C1 segment of cervical spinal cord (tissue), 14 donors: ENCODE measurements at regions not wholly inside any gene's neighbourhood (a gene's known extent, or its start where the extent isn't known, plus 50 kb on each side); places are given as distances from the start of the nearest gene placed in this dataset.
"Not testable (repeated sequence)": the region's sequence is repeated elsewhere in the genome, so short reads cannot be mapped to it uniquely, and the experiment has no call there.

Source experiments
- DNase-seq, 14 donors: peaks; one replicate each; lab custom pipeline; 2025; lab: John Stamatoyannopoulos, UW

DNA sequence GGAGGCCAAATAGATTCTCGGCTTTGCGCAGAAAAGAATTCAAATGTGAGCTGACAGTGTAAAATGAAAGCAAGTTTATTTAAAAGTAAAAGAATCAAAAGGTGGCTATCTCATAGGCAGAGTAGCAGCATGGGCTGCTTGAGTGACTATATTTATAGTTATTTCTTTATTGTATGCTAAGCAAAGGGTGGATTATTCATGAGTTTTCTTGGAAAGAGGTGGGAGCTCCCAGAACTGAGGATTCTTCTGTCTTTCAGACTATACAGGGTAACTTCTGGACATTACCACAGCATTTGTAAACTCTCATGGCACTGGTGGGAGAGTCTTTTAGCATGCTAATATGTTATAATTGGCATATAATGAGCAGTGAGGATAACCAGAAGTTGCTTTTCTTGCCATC lies 659.9 kb downstream of the RWDD3 start:
- no peak for DNase-seq

- no peak for DNase-seq
These were observed 669.0 kb downstream of the RWDD3 start for GRCh38 chr1:95903060-95903459.

DNA sequence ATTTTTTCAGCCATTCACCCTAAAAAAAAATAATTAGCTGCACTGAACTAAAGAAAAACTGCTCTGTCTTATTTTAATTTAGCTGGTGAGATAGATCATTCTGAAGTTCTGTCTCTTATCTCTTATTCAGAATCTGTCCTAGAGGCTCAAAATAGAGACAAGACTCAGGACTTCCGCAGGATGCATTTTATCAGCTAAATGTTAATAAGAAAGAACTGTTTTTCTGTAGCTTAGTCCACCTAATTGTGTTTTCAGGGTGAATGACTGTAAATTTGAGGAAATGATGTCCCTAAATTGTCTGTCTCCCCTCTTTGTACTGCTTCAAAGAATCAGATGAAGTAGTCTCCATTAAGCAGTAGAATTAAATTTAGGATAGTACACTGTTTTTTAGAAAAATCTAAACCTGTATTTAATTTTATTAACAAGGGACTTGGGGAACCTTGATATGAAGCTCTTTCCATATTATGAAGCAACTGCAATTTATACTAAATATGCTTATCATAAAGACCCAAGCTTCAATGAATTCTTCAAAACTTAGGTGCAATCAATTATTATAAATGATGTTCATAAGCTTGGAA lies 671.9 kb downstream of the RWDD3 start:
- no peak for DNase-seq

DNA sequence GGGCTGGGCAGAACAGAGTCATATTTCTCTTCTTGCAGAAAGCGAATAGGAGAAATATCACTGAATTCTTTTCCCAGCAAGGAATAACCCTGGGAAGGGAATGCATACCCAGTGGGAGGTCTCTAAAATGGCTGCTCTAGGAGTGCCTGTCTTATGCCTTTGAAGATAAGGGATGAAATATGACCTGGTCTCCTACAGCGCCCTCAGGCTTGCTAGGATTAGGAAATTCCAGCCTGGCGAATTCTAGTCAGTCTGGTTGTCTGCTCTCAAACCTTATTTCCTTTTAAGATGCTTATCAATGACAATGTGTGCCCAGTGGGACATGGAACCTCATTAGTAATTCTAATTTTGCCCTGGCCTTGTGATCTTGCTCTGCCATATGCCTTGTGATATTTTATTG lies 677.7 kb downstream of the RWDD3 start:
- not testable (repeated sequence) for DNase-seq

DNA sequence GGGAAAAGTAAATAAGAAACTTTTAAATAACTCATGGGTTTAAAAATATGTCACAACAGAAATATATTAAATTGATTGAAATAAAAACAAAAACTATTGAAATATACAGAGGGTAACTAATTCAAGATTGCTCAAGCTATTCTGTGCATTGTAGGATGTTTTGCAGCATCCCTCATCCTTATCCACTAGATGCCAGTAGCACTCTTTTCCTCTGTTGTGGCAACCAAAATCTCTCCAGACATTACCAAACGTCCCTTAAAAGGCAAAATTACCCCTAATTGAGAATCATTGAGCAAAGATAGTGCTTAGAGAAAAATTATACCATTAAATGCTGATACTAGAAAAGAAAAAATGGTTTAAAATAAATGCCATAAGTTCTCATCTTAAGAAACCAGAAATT lies 682.6 kb downstream of the RWDD3 start:
- no peak for DNase-seq

- DNase-seq, result no peak
These were observed 690.7 kb downstream of the RWDD3 start for GRCh38 chr1:95924684-95925083.

GRCh38 chr1:95926331-95926730 lies 692.3 kb downstream of the RWDD3 start:
- no peak for DNase-seq

DNA sequence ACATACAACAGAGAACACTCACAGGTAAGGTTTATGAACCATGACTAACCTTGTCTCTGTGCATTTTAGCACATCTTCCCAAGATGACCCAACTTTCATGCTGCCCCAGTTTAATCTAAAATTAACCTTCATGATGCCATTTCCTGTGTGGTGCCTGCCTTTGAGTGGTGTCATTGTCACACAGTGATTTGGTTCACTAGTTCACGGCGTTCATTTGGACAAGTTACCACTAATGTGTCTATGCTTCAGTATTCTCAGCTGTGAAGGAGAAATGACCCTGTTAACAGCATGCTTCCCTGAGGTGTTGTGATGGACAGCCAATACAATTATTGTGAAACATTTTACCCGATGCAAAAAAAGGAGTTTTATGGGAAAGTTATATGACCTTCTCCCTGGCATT lies 693.1 kb downstream of the RWDD3 start:
- no peak for DNase-seq

DNA sequence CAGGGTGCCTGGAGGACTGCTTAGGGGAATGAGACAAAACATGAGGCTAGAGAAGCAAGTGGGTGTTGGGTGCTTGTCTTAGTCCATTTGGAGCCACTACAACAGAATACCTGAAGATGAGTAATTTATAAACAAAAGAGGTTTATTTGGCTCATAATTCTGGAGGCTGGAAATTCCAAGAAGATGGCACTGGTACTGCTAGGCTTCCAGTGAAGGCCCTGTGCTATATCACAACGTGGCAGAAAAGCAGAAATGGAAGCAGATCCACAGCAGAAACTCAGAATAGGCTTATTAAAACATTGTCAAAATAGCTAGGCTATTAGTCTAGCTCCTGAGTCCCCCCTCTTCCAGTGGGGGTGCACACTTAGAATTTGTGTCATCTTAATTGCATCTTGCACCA lies 701.7 kb downstream of the RWDD3 start:
- no peak for DNase-seq

GRCh38 chr1:95941121-95941798 lies 707.2 kb downstream of the RWDD3 start:
- DNase-seq, result no peak

DNA sequence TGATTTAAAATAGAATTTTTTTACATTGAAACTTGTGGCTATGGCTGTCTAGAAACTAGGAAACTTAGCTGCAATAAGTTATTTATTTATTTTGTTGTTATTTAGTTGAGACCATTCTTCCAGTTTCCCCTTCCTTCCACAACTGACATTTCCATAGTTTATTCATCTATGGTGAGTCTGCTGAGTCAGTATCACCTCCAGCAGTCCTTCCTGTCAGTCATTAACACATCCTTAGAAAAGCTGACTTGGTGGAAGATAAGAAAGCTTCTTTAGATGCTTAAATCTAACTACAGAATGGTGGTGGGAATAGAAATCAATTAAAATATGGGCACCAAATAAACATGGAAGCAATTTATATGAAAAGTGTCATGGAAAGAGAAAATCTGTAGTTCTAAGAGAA lies 714.0 kb downstream of the RWDD3 start:
- no peak for DNase-seq

- no peak for DNase-seq
These were observed 717.5 kb downstream of the RWDD3 start for GRCh38 chr1:95951371-95952102.

- no peak for DNase-seq
These were observed 719.0 kb downstream of the RWDD3 start for GRCh38 chr1:95953015-95953414.

- DNase-seq, result no peak
These were observed 720.6 kb downstream of the RWDD3 start for GRCh38 chr1:95954585-95954984.

- DNase-seq, result no peak
These were observed 722.2 kb downstream of the RWDD3 start for GRCh38 chr1:95956215-95956614.

DNA sequence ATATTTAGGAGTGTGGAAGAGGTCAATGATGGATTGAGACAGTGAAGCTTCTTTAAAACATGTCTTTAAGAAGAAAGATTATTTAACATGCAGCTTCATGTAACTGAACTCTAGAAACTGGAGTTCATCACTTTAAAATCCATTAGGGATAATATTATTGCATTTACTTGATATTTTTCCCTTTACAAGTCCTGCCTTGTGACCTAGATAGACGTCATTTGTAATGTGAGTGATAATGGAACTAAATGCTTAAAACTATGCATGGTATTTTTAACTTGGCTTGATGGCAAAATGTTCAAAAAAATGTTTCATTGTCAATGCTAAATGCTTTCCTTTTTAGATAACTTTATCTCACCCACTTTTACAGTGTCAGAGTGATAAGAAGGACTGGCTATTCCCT lies 723.7 kb downstream of the RWDD3 start:
- no peak for DNase-seq

- DNase-seq, result no peak
These were observed 732.9 kb downstream of the RWDD3 start for GRCh38 chr1:95966866-95967265.

- no peak for DNase-seq
These were observed 740.6 kb downstream of the RWDD3 start for GRCh38 chr1:95974586-95974985.

GRCh38 chr1:95982711-95983110 lies 738.9 kb upstream of the PTBP2 start:
- no peak for DNase-seq

- DNase-seq, result no peak
These were observed 737.8 kb upstream of the PTBP2 start for GRCh38 chr1:95983831-95984230.

GRCh38 chr1:95984798-95985374 lies 736.7 kb upstream of the PTBP2 start:
- DNase-seq, result no peak

GRCh38 chr1:95990033-95990432 lies 731.6 kb upstream of the PTBP2 start:
- no peak for DNase-seq
